GM12872 (cell line): ENCODE measurements at regions not wholly inside any gene's neighbourhood (a gene's known extent, or its start where the extent isn't known, plus 50 kb on each side); places are given as distances from the start of the nearest gene placed in this dataset.

Source experiments
- CTCF ChIP-seq: IDR thresholded peaks from 3 replicates; pipeline ENCODE4 v1.5.1; 2011; ENCODE audit warnings: low read depth, mild to moderate bottlenecking, low read length, moderate library complexity; ENCODE audit not compliant: insufficient read depth

DNA sequence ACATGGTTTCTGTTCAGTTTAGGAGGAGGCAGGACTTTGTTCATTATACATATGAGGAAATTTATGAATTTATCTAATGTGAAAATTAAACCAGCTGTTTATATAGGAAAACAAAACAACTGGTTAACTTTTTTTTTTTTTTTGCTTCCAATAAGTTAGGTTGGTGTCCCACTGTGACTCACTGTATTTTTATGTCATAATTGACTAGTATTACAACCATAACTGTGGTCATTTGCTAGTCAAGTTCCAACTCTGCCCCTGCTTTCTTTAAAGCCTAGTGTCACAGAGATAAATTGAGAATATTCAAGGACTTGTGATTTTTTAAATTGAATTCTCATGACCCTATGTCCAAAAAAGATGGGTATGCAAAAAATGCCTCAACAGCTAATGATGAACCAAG, 227.7 kb downstream of the BCAT1 start:
- TF ChIP-seq CTCF = no peak

DNA sequence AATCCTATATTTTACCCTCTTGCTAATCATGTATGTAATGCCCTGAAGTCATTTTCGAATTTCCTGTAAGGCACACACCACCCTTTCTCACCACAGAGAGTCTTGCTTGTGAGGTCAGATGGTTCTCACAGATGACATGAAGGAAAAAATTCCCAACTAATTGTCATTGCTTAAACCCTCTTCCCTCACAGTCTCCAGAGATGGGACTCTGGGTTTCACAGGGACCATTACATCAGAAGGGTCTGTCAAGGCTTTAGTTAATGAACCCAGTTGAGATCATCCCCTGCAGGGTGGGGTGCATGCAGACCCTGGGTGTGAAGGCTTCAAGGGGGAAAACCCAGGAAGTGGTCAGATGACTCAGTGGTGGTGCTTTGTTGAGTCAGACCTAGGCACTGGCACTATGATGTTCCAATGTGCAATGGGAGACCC, 229.6 kb downstream of the BCAT1 start:
- TF ChIP-seq CTCF = no peak

GRCh38 chr12:24718617-24719016, 230.3 kb downstream of the BCAT1 start:
- TF ChIP-seq CTCF = no peak

DNA sequence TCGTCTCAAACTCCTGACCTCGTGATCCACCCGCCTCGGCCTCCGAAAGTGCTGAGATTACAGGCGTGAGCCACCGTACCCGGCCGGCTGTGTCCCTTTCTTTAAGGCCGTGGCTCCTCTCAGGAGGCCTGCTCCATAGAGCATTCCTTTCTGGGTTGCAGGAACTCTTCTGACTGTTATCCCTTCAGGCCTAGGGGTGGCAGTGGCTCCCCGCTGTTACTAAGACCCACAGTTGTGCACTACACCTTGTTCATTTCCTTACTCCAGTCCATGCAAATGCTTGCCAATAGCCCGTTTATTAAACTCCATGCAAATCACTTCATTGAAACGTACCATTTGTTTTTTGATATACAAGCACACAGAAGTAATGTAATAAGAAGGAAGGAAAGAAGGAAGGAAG, 234.7 kb downstream of the BCAT1 start:
- no peak for TF ChIP-seq CTCF

DNA sequence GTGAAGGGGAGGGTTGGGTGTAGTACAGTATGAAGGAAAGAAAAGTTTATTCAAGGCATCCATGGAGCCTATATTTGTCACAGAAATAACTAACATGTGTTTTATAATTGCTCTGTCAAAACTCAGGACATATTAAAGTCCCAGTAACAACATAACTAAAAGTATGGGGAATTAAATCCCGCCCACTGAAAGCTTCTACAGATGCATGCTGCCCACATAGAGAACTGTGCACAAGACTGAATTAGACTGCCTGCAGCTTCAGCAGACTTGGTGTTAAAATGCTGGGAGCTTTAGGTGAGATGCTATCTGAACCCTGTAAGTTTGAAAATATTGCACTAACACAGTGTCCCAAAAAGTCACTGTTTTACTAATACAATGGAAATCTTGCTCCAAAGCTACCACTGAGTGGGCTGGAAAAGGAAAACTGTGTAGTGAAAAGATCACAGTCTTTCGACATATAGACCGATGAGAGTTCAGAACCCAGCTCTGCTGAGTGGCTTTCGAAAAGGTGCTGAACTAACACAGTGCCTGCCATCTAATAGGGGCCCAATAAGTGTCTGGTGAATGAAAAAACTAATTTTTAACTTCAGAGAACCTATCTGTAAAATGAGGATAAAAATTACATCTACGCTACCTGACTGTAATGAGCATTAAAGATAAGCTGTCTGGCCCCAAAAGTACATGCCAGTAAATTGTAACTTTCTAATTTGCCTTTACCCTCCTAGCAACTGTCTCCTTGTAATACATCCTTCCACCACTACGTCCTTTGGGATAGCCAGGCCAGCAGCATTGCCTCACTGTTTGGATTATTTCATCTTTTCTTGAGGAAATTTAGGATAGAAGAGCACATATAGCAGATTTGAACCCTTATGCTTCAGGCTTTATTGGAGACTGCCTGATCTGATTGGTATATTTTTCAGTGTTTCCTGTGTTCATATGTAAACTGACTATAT, 237.6 kb downstream of the BCAT1 start:
- no peak for TF ChIP-seq CTCF

GRCh38 chr12:24709216-24709615, 239.7 kb downstream of the BCAT1 start:
- no peak for TF ChIP-seq CTCF

DNA sequence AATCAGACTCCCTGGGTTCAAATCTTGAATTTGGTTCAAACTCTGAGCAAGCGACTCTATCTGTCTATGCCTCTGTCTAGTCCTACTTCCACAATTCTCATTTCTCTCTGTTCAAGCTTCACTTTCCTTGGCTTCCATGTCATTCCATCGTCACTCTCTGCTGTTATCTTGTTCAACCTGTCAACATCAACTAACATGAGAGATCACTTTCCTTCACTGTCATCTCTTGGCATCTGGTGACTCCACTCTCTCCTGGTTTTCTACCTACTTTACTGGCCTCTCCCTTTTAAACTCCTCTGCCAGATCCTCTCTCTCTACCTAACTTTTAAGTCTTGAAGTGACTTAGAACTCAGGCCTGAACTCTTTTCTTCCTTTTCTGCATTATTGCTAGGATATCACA, 240.2 kb downstream of the BCAT1 start:
- no peak for TF ChIP-seq CTCF
